D721Med (cell line): ENCODE measurements at regions not wholly inside any gene's neighbourhood (a gene's known extent, or its start where the extent isn't known, plus 50 kb on each side); places are given as distances from the start of the nearest gene placed in this dataset.

ENCODE experiments used
- DNase-seq: peaks from one replicate; pipeline ENCODE4 v3.0.0; 2011; ENCODE audit warnings: low spot score; ENCODE audit not compliant: insufficient read length
- FAIRE-seq: peaks from 2 replicates; lab custom pipeline; 2011; peaks lifted over from hg19 to GRCh38; lab: Jason Lieb, UNC
- CTCF ChIP-seq: IDR thresholded peaks from 2 replicates; pipeline ENCODE4 v1.5.1; 2012; ENCODE audit warnings: mild to moderate bottlenecking, control low read depth; ENCODE audit not compliant: insufficient read depth; ENCODE audit errors: missing control alignments

- no peak for TF ChIP-seq CTCF
- DNase-seq (no peak), FAIRE-seq (no peak)
Measured at GRCh38 chr15:29331071-29331470, 61.4 kb upstream of the NSMCE3 start.

- FAIRE-seq, result no peak
- DNase-seq, result no peak
- no peak for TF ChIP-seq CTCF
Measured at GRCh38 chr15:29324746-29325145, 55.1 kb upstream of the NSMCE3 start.

- FAIRE-seq (no peak), DNase-seq (no peak)
- TF ChIP-seq CTCF, result no peak
Measured at GRCh38 chr15:29323557-29323956, 53.9 kb upstream of the NSMCE3 start.

- no peak for DNase-seq
- no peak for FAIRE-seq
- no peak for TF ChIP-seq CTCF
Measured at GRCh38 chr15:29322415-29322814, 52.8 kb upstream of the NSMCE3 start.

- no peak for FAIRE-seq
- TF ChIP-seq CTCF, result no peak
- no peak for DNase-seq
Measured at GRCh38 chr15:29320420-29320819, 50.8 kb upstream of the NSMCE3 start.

- no peak for FAIRE-seq
- no peak for DNase-seq
- no peak for TF ChIP-seq CTCF
Measured at GRCh38 chr15:29319823-29320222, 50.2 kb upstream of the NSMCE3 start.
